ENCODE measurements at regions not wholly inside any gene's neighbourhood (a gene's known extent, or its start where the extent isn't known, plus 50 kb on each side); places are given as distances from the start of the nearest gene placed in this dataset.
"Not testable (repeated sequence)": the region's sequence is repeated elsewhere in the genome, so short reads cannot be mapped to it uniquely, and the experiment has no call there.

DNA sequence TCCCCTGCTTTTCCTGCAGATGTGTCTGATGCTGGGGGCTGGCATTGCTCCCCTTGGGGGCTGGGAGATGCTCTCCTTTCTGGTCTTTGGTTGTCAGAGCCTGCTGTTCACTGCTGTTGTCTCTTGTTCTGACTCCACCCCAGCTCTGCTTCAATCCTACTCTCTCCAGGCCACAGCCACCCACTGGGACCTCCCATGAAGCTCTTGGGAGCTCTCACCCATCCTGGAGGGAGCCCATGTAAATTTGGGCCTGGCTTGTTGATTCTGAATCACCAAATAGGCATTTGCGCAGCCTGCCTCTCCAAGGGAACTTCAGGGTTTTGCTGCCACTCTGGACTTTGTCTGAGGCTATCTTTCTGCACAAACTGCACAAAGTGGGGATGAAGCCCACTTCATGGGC is 232.9 kb upstream of the PLGLB1 start:
- TF ChIP-seq POLR2AphosphoS5 (IDR thresholded peaks at IDR 0.05); CTCF (IDR thresholded peaks at IDR 0.05); POLR2A (IDR thresholded peaks at IDR 0.05); EP300 (IDR thresholded peaks at IDR 0.05; ENCODE audit: low read depth): not testable (repeated sequence)
